DOHH2 (cell line): ENCODE measurements at regions not wholly inside any gene's neighbourhood (a gene's known extent, or its start where the extent isn't known, plus 50 kb on each side); places are given as distances from the start of the nearest gene placed in this dataset.

Experiments
- CTCF ChIP-seq: fragments of 200-600 bp; sonication (generic); IDR thresholded peaks from one replicate; pipeline ENCODE4 v1.5.1; 2014; ENCODE audit warnings: antibody characterized with exemption, mild to moderate bottlenecking, low read depth, low read length; ENCODE audit not compliant: poor library complexity, severe bottlenecking
- EZH2phosphoT487 ChIP-seq: fragments of 200-600 bp; sonication (generic); IDR thresholded peaks from 2 replicates; pipeline ENCODE4 v1.6.1; 2017; ENCODE audit warnings: borderline replicate concordance, mild to moderate bottlenecking, antibody characterized with exemption, low read length, moderate library complexity, mixed read lengths

GRCh38 chr17:13088666-13089065 is 70.8 kb upstream of the ELAC2 start:
- TF ChIP-seq CTCF (no peak), EZH2phosphoT487 (no peak)
